SK-N-SH (cell line): ENCODE measurements at regions not wholly inside any gene's neighbourhood (a gene's known extent, or its start where the extent isn't known, plus 50 kb on each side); places are given as distances from the start of the nearest gene placed in this dataset.

Experiments used
- CTCF ChIP-seq: fragments of 200-600 bp; sonication (generic); IDR thresholded peaks from 2 replicates; pipeline ENCODE4 v1.6.1; 2017; ENCODE audit warnings: antibody characterized with exemption, mild to moderate bottlenecking, moderate library complexity
- EP300 ChIP-seq, 2 experiments: IDR thresholded peaks; 2 replicates each; pipeline versions ENCODE4 v1.4.0 to v1.6.1; 2012; ENCODE audit warnings: borderline replicate concordance in 1 of 2, low read depth in 1 of 2, low read length in 1 of 2
- EZH2phosphoT487 ChIP-seq: fragments of 200-600 bp; sonication (generic); IDR thresholded peaks from 2 replicates; pipeline ENCODE4 v1.6.1; 2017; ENCODE audit warnings: low read depth, mixed run types, mild to moderate bottlenecking, antibody characterized with exemption, moderate library complexity, borderline replicate concordance
- JUND ChIP-seq: IDR thresholded peaks from 2 replicates; pipeline ENCODE4 v1.4.0; 2012
- MEF2A ChIP-seq: IDR thresholded peaks from 2 replicates; pipeline ENCODE4 v1.4.0; 2012; ENCODE audit warnings: low read depth, borderline replicate concordance
- MXI1 ChIP-seq: IDR thresholded peaks from 2 replicates; pipeline ENCODE4 v1.6.1; 2012; ENCODE audit warnings: mild to moderate bottlenecking, low read depth, low read length, improper control_type of control experiment
- RXRA ChIP-seq: IDR thresholded peaks from 2 replicates; pipeline ENCODE4 v1.4.0; 2012; ENCODE audit warnings: low read depth, mild to moderate bottlenecking, borderline replicate concordance
- SMC3 ChIP-seq: IDR thresholded peaks from 2 replicates; pipeline ENCODE4 v1.6.1; 2012; ENCODE audit warnings: low read depth, low read length, improper control_type of control experiment
- TAF1 ChIP-seq: IDR thresholded peaks from 2 replicates; pipeline ENCODE4 v1.6.1; 2012; ENCODE audit warnings: low read depth, mild to moderate bottlenecking, low read length, moderate library complexity, borderline replicate concordance
- TEAD4 ChIP-seq: IDR thresholded peaks from 2 replicates; pipeline ENCODE4 v1.4.0; 2012; ENCODE audit warnings: mild to moderate bottlenecking, borderline replicate concordance; ENCODE audit not compliant: insufficient read depth
- YY1 ChIP-seq: IDR thresholded peaks from 2 replicates; pipeline ENCODE4 v1.4.0; 2012; ENCODE audit warnings: low read depth, mild to moderate bottlenecking
- ZBTB33 ChIP-seq: IDR thresholded peaks from 2 replicates; pipeline ENCODE4 v1.4.0; 2012; ENCODE audit warnings: low read depth, borderline replicate concordance
- TF ChIP-seq, protein P1 (sequence below): IDR thresholded peaks from 2 replicates; pipeline ENCODE4 v1.4.0; 2012; ENCODE audit warnings: low read depth

GRCh38 chr2:81171447-81171846 is 866.9 kb upstream of the LRRTM1 start:
- TF ChIP-seq CTCF = no peak
- TF ChIP-seq RXRA = no peak
- TF ChIP-seq YY1 = no peak
- TF ChIP-seq, protein P1, sequence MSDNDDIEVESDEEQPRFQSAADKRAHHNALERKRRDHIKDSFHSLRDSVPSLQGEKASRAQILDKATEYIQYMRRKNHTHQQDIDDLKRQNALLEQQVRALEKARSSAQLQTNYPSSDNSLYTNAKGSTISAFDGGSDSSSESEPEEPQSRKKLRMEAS = no peak
- no peak for TF ChIP-seq SMC3
- TF ChIP-seq EZH2phosphoT487 = no peak
- no peak for TF ChIP-seq EP300 (IDR thresholded peaks at IDR 0.05; ENCODE audit: borderline replicate concordance in 1 of 2, low read depth in 1 of 2, low read length in 1 of 2)
- no peak for TF ChIP-seq MEF2A
- TF ChIP-seq TAF1 = no peak
- TF ChIP-seq JUND = no peak
- no peak for TF ChIP-seq MXI1
- TF ChIP-seq ZBTB33 = no peak
- TF ChIP-seq TEAD4 = no peak
